T-helper 2 cell (primary cell): ENCODE measurements at regions not wholly inside any gene's neighbourhood (a gene's known extent, or its start where the extent isn't known, plus 50 kb on each side); places are given as distances from the start of the nearest gene placed in this dataset.

Experiments
- DNase-seq, 5 experiments: peaks; one replicate each; pipeline versions ENCODE4 v3.0.0 to v3.0.0-alpha.2; 2012 to 2022

- no peak for DNase-seq
These were observed 57.3 kb upstream of the CCDC190 start for GRCh38 chr1:162918151-162918754.

- no peak for DNase-seq
These were observed 56.0 kb upstream of the CCDC190 start for GRCh38 chr1:162916821-162917613.

- DNase-seq = no peak
These were observed 55.4 kb upstream of the CCDC190 start for GRCh38 chr1:162916407-162916806.

- DNase-seq = no peak
These were observed 53.6 kb upstream of the CCDC190 start for GRCh38 chr1:162914601-162915000.

GRCh38 chr1:162913345-162913744 is 52.4 kb upstream of the CCDC190 start:
- no peak for DNase-seq

GRCh38 chr1:162912061-162912667 is 51.2 kb upstream of the CCDC190 start:
- DNase-seq = no peak
